WERI-Rb-1 (cell line): ENCODE measurements at regions not wholly inside any gene's neighbourhood (a gene's known extent, or its start where the extent isn't known, plus 50 kb on each side); places are given as distances from the start of the nearest gene placed in this dataset.
"Not testable (repeated sequence)": the region's sequence is repeated elsewhere in the genome, so short reads cannot be mapped to it uniquely, and the experiment has no call there.

Experiments
- DNase-seq: peaks from one replicate; pipeline ENCODE4 v3.0.0-alpha.2; 2020
- H3K27ac ChIP-seq: fragments of 250-450 bp; sonication (Bioruptor Pico); 2 replicates; pipeline ENCODE4 v1.5.1; 2020; ENCODE audit warnings: mild to moderate bottlenecking, moderate library complexity
- H3K27me3 ChIP-seq: fragments of 250-450 bp; sonication (Bioruptor Pico); 2 replicates; pipeline ENCODE4 v1.5.1; 2021; ENCODE audit warnings: mild to moderate bottlenecking, low read depth, moderate library complexity; ENCODE audit not compliant: insufficient read depth, severe bottlenecking
- H3K36me3 ChIP-seq: fragments of 250-450 bp; sonication (Bioruptor Pico); 2 replicates; pipeline ENCODE4 v1.5.1; 2020; ENCODE audit warnings: mild to moderate bottlenecking, moderate library complexity
- H3K4me3 ChIP-seq: 2 replicates; pipeline ENCODE4 v1.5.1; 2011; ENCODE audit warnings: low read depth, mild to moderate bottlenecking, control low read depth, low read length
- H3K9me3 ChIP-seq: fragments of 250-450 bp; sonication (Bioruptor Pico); 2 replicates; pipeline ENCODE4 v1.5.1; 2021; ENCODE audit warnings: mild to moderate bottlenecking, moderate library complexity; ENCODE audit not compliant: severe bottlenecking
- CTCF ChIP-seq: IDR thresholded peaks from 2 replicates; pipeline ENCODE4 v1.5.1; 2011; ENCODE audit warnings: low read depth, mild to moderate bottlenecking, control low read depth, inconsistent platforms, low read length

GRCh38 chr7:149610441-149611011 is 112.9 kb upstream of the ZNF746 start:
- no peak for TF ChIP-seq CTCF
- peaks cover 59% of the 10 kb centered on the region for H3K36me3 ChIP-seq
- H3K27ac ChIP-seq, result no peak overlapping the region

GRCh38 chr7:149608168-149608567 is 110.6 kb upstream of the ZNF746 start:
- Histone ChIP-seq H3K27ac (no peak overlapping the region), H3K27me3 (no peaks in the 10 kb centered on the region), H3K36me3 (peaks cover 46% of the 10 kb centered on the region), H3K4me3 (no peak overlapping the region), H3K9me3 (no peaks in the 10 kb centered on the region)
- no peak for TF ChIP-seq CTCF
- no peak for DNase-seq

More at GRCh38 chr7:149610441-149611011, 112.9 kb upstream of the ZNF746 start:
- Histone ChIP-seq H3K9me3 (no peaks in the 10 kb centered on the region), H3K27me3 (no peaks in the 10 kb centered on the region), H3K4me3 (no peak overlapping the region)
- DNase-seq, result no peak

DNA sequence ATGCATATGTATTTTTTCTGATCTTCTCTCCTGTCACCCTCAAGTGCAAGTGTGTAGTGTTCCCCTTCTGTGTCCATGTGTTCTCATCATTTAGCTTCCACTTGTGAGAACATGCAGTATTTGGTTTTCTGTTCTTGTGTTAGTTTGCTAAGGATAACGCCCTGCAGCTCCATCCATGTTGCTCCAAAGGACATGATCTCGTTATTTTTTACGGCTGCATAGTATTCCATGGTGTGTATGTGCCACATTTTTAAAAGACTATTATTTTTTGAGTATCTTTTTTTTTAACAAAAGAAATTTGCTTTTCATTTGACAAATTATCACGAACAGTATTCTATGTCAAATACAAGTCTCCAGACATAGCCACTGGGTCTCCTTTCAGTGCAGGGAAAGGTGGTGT is 110.1 kb upstream of the ZNF746 start:
- DNase-seq, result no peak
- Histone ChIP-seq H3K9me3 (no peaks in the 10 kb centered on the region), H3K27me3 (no peaks in the 10 kb centered on the region), H3K4me3 (no peak overlapping the region), H3K36me3 (peaks cover 45% of the 10 kb centered on the region), H3K27ac (no peak overlapping the region)
- no peak for TF ChIP-seq CTCF

DNA sequence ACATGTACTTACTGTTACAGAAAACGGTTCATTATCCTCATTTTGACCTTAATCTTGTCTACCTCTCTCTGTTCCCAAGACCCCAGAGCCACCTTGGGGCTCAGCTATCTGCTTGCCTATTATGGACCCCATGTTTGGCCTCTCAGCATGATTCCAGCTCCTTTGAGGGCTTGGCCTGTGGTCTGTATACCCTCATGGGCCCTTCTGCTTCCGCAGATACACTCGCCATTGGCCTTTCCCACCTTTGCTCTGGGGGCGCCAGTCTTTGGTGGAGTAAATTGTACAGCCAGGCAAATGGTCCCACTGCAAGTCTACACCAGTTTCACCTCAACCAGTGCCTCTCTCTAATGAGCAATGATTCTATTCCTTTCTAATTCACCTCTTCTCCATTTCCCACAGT is 109.2 kb upstream of the ZNF746 start:
- no peak for DNase-seq
- peaks cover 45% of the 10 kb centered on the region for H3K36me3 ChIP-seq
- TF ChIP-seq CTCF, result no peak
- H3K9me3 ChIP-seq, result no peaks in the 10 kb centered on the region
- H3K4me3 ChIP-seq, result no peak overlapping the region
- no peak overlapping the region for H3K27ac ChIP-seq
- no peaks in the 10 kb centered on the region for H3K27me3 ChIP-seq

GRCh38 chr7:149605696-149606095 is 108.1 kb upstream of the ZNF746 start:
- H3K36me3 ChIP-seq, result peaks cover 41% of the 10 kb centered on the region
- H3K9me3 ChIP-seq, result no peaks in the 10 kb centered on the region
- DNase-seq, result no peak
- no peak for TF ChIP-seq CTCF
- no peak overlapping the region for H3K27ac ChIP-seq
- H3K4me3 ChIP-seq, result no peak overlapping the region
- no peaks in the 10 kb centered on the region for H3K27me3 ChIP-seq

DNA sequence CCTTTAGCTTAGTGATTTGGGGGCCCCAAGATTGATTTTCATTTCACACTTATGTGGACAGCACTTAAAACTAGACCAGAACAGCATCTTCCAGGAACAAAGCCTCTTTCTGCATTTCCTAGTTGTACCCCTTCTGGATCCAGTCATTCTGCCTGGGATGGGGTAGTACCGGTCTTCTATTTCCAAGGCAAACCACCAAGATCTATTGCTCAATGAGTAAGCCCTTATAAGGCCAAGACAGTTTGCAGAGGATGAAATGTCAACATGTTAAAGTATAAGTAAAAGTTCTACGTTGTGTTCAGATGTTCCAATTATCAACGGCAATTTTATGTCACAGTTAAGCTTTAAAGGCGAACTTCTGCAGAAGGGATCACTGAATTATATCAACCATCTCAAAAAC is 106.9 kb upstream of the ZNF746 start:
- Histone ChIP-seq H3K4me3 (no peak overlapping the region), H3K27ac (no peak overlapping the region), H3K9me3 (no peaks in the 10 kb centered on the region), H3K27me3 (no peaks in the 10 kb centered on the region), H3K36me3 (peaks cover 36% of the 10 kb centered on the region)
- no peak for TF ChIP-seq CTCF
- no peak for DNase-seq

DNA sequence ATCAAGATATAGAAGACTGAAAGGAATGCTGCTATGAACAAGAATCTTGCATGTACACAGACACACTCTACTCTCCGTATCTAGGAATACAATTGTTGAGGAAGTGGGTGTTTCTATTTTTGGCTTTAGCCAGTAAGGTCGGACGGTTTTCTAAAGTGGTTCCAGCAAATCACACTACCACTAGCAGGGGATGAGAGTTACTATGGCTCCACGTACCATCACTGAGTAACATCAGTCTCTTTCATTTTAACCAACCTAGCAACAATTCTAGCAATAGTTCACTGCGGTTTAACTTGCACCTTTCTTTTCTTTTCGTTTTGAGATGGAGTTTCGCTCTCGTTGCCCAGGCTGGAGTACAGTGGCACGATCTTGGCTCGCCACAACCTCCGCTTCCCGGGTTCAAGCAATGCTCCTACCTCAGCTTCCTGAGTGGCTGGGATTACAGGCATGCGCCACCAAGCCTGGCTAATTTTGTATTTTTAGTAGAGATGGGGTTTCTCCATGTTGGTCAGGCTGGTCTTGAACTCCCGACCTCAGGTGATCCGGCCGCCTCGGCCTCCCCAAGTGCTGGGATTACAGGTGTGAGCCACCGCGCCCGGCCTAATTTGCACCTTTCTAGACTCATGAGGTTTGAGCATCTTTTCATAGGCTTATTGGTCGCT is 103.2 kb upstream of the ZNF746 start:
- not testable (repeated sequence) for H3K9me3 ChIP-seq, DNase-seq, H3K27me3 ChIP-seq, H3K27ac ChIP-seq, H3K4me3 ChIP-seq
- peaks cover 44% of the 10 kb centered on the region for H3K36me3 ChIP-seq
